Prostate gland (tissue), 2 donors: ENCODE measurements at regions not wholly inside any gene's neighbourhood (a gene's known extent, or its start where the extent isn't known, plus 50 kb on each side); places are given as distances from the start of the nearest gene placed in this dataset.

Experiments
- DNase-seq: peaks from one replicate; pipeline ENCODE4 v3.0.0-alpha.2; 2019; ENCODE audit warnings: low spot score
- H3K27ac ChIP-seq, 2 donors: fragments of 200-600 bp; sonication (generic); 2 replicates each; pipeline ENCODE4 v1.5.1; 2017 to 2019
- H3K27me3 ChIP-seq: fragments of 200-600 bp; sonication (generic); replicated peaks from 2 replicates; pipeline ENCODE4 v1.5.1; 2019; ENCODE audit not compliant: insufficient read depth
- H3K36me3 ChIP-seq, 2 donors: fragments of 200-600 bp; sonication (generic); 1 replicate in 1 of 2; 2 replicates in 1 of 2; pipeline versions ENCODE4 v1.5.1 to v1.8.1; 2017 to 2019
- H3K4me1 ChIP-seq: fragments of 200-600 bp; sonication (generic); replicated peaks from 2 replicates; pipeline ENCODE4 v1.5.1; 2019
- H3K4me3 ChIP-seq, 2 donors: fragments of 200-600 bp; sonication (generic); 2 replicates each; pipeline ENCODE4 v1.5.1; 2017 to 2019
- H3K9me3 ChIP-seq: fragments of 200-600 bp; sonication (generic); 2 replicates; pipeline ENCODE4 v1.5.1; 2017
- CTCF ChIP-seq, 4 experiments: fragments of 200-600 bp in 2 of 4; fragments of 450-650 bp in 2 of 4; sonication (generic) in 2 of 4; IDR thresholded peaks; 1 replicate in 3 of 4; 2 replicates in 1 of 4; pipeline ENCODE4 v1.5.1; 2016 to 2019; ENCODE audit warnings: antibody characterized with exemption in 4 of 4, mild to moderate bottlenecking in 2 of 4, moderate library complexity in 2 of 4
- POLR2A ChIP-seq: fragments of 450-650 bp; IDR thresholded peaks from one replicate; pipeline ENCODE4 v1.6.1; 2016; ENCODE audit warnings: antibody characterized with exemption, mild to moderate bottlenecking
- POLR2AphosphoS5 ChIP-seq: sonication (generic); formaldehyde crosslinking; IDR thresholded peaks from one replicate; pipeline ENCODE4 v1.6.1; 2017; ENCODE audit warnings: antibody characterized with exemption
- WGBS: methylation state at CpG from one replicate; pipeline ENCODE4 v1.1.5; 2018; 5-methylcytosine and 5-hydroxymethylcytosine counted together
- intact Hi-C: fragments of 100-400 bp; cut with DNase I; formaldehyde crosslinking; loops from one replicate; pipeline ENCODE4 v1.14.2; 2022

GRCh38 chr5:67465537-67466207 lies 269.1 kb upstream of the CD180 start:
- intact Hi-C loops = no loop called here
- H3K27ac ChIP-seq = no peak overlapping the region

GRCh38 chr5:67462147-67462546 lies 265.5 kb upstream of the CD180 start:
- TF ChIP-seq CTCF (IDR thresholded peaks at IDR 0.05) (no peak), POLR2AphosphoS5 (no peak), POLR2A (no peak)
- DNase-seq = no peak
- Histone ChIP-seq H3K9me3 (no peaks in the 10 kb centered on the region), H3K36me3 (no peaks in the 10 kb centered on the region), H3K4me3 (no peak overlapping the region), H3K27ac (no peak overlapping the region), H3K27me3 (no peaks in the 10 kb centered on the region), H3K4me1 (no peaks in the 10 kb centered on the region)
- intact Hi-C loops = no loop called here
- WGBS = 89% methylated on average over 1 of the region's 1 CpG

More at GRCh38 chr5:67465537-67466207, 269.1 kb upstream of the CD180 start:
- H3K4me1 ChIP-seq = no peaks in the 10 kb centered on the region
- no peak for DNase-seq
- H3K27me3 ChIP-seq = no peaks in the 10 kb centered on the region
- H3K9me3 ChIP-seq = no peaks in the 10 kb centered on the region
- no peaks in the 10 kb centered on the region for H3K36me3 ChIP-seq
- TF ChIP-seq POLR2A (no peak), CTCF (IDR thresholded peaks at IDR 0.05) (no peak), POLR2AphosphoS5 (no peak)
- no peak overlapping the region for H3K4me3 ChIP-seq

GRCh38 chr5:67459253-67459652 lies 262.7 kb upstream of the CD180 start:
- no peak overlapping the region for H3K4me3 ChIP-seq
- no peaks in the 10 kb centered on the region for H3K36me3 ChIP-seq
- no peak for TF ChIP-seq POLR2AphosphoS5
- no peak for TF ChIP-seq CTCF (IDR thresholded peaks at IDR 0.05)
- no peak for TF ChIP-seq POLR2A
- intact Hi-C loops = loop anchor here (5.0 to 10.0 kb wide), 2 partner anchors 212 to 796 kb away; no protein-coding TSS in a partner anchor
- no peaks in the 10 kb centered on the region for H3K4me1 ChIP-seq
- no peaks in the 10 kb centered on the region for H3K27me3 ChIP-seq
- DNase-seq = no peak
- no peaks in the 10 kb centered on the region for H3K9me3 ChIP-seq
- H3K27ac ChIP-seq = no peak overlapping the region

- no peak overlapping the region for H3K27ac ChIP-seq
- TF ChIP-seq CTCF (IDR thresholded peaks at IDR 0.05) = no peak
- TF ChIP-seq POLR2A = no peak
- TF ChIP-seq POLR2AphosphoS5 = no peak
- H3K4me3 ChIP-seq = no peak overlapping the region
- H3K36me3 ChIP-seq = no peaks in the 10 kb centered on the region
- H3K4me1 ChIP-seq = no peaks in the 10 kb centered on the region
- intact Hi-C loops = loop anchor here (5.0 to 10.0 kb wide), 2 partner anchors 209 to 799 kb away; no protein-coding TSS in a partner anchor
- no peaks in the 10 kb centered on the region for H3K27me3 ChIP-seq
- H3K9me3 ChIP-seq = no peaks in the 10 kb centered on the region
- DNase-seq = no peak
- 58% methylated on average over 1 of the region's 1 CpG for WGBS
Observed at GRCh38 chr5:67455970-67456369, 259.4 kb upstream of the CD180 start.

- intact Hi-C loops = loop anchor here (5.0 to 10.0 kb wide), 3 partner anchors 208 to 800 kb away; no protein-coding TSS in a partner anchor
- 91% methylated on average over 1 of the region's 1 CpG for WGBS
- no peak overlapping the region for H3K27ac ChIP-seq
- DNase-seq = no peak
- no peaks in the 10 kb centered on the region for H3K36me3 ChIP-seq
- TF ChIP-seq POLR2AphosphoS5 (no peak), CTCF (IDR thresholded peaks at IDR 0.05) (no peak), POLR2A (no peak)
- H3K27me3 ChIP-seq = no peaks in the 10 kb centered on the region
- H3K4me1 ChIP-seq = no peaks in the 10 kb centered on the region
- H3K4me3 ChIP-seq = no peak overlapping the region
- no peaks in the 10 kb centered on the region for H3K9me3 ChIP-seq
Observed at GRCh38 chr5:67454957-67455561, 258.5 kb upstream of the CD180 start.
